Liver (tissue), 8 donors: ENCODE measurements at regions not wholly inside any gene's neighbourhood (a gene's known extent, or its start where the extent isn't known, plus 50 kb on each side); places are given as distances from the start of the nearest gene placed in this dataset.
A peak's percentile ranks its signal among the peaks of the same experiment; 100 is the strongest.

Experiments used
- DNase-seq: peaks from one replicate; pipeline ENCODE4 v3.0.0-alpha.2; 2017; ENCODE audit warnings: low spot score
- H3K27ac ChIP-seq, 2 donors: one replicate each; pipeline ENCODE4 v1.7.0; 2013; ENCODE audit warnings: inconsistent platforms in 2 of 2, low read length in 2 of 2, control low read depth in 1 of 2, low read depth in 1 of 2, mild to moderate bottlenecking in 1 of 2
- H3K27me3 ChIP-seq, 4 donors: one replicate each; pipeline versions ENCODE4 v1.6.1 to v1.7.0; 2013; ENCODE audit warnings: low read length in 3 of 4, inconsistent platforms in 1 of 4, mild to moderate bottlenecking in 1 of 4, moderate library complexity in 1 of 4; ENCODE audit not compliant: control insufficient read depth in 4 of 4, insufficient read depth in 4 of 4
- H3K36me3 ChIP-seq, 4 donors: one replicate each; pipeline versions ENCODE4 v1.6.1 to v1.7.0; 2013; ENCODE audit warnings: low read length in 3 of 4, mild to moderate bottlenecking in 3 of 4, low read depth in 1 of 4, moderate library complexity in 1 of 4; ENCODE audit not compliant: control insufficient read depth in 4 of 4, insufficient read depth in 3 of 4
- H3K4me1 ChIP-seq, 4 donors: one replicate each; pipeline versions ENCODE4 v1.6.1 to v1.7.0; 2013; ENCODE audit warnings: low read length in 3 of 4, mild to moderate bottlenecking in 3 of 4, moderate library complexity in 1 of 4; ENCODE audit not compliant: control insufficient read depth in 4 of 4, insufficient read depth in 4 of 4
- H3K4me3 ChIP-seq, 3 donors: one replicate each; pipeline versions ENCODE4 v1.6.1 to v1.7.0; 2013; ENCODE audit warnings: low read length in 3 of 3, control low read depth in 1 of 3, low read depth in 1 of 3, mild to moderate bottlenecking in 1 of 3
- H3K9ac ChIP-seq, 2 donors: one replicate each; pipeline ENCODE4 v1.7.0; 2013; ENCODE audit warnings: low read length in 2 of 2, mild to moderate bottlenecking in 2 of 2, moderate library complexity in 2 of 2, control low read depth in 1 of 2, low read depth in 1 of 2
- H3K9me3 ChIP-seq, 4 donors: one replicate each; pipeline versions ENCODE4 v1.6.1 to v1.7.0; 2013; ENCODE audit warnings: low read length in 3 of 4; ENCODE audit not compliant: control insufficient read depth in 4 of 4
- ATF3 ChIP-seq: IDR thresholded peaks from 2 replicates; pipeline ENCODE4 v1.6.1; 2016; ENCODE audit warnings: antibody characterized with exemption
- CTCF ChIP-seq: fragments of 150-350 bp; IDR thresholded peaks from 2 replicates; pipeline ENCODE4 v1.5.1; 2017; ENCODE audit warnings: improper control_type of control experiment, low read depth, low read length; ENCODE audit not compliant: missing input control
- EGR1 ChIP-seq, 2 donors: IDR thresholded peaks; 2 replicates each; pipeline ENCODE4 v1.6.1; 2016 to 2018; ENCODE audit warnings: antibody characterized with exemption in 2 of 2, low read depth in 2 of 2
- FOXA1 ChIP-seq: IDR thresholded peaks from 2 replicates; pipeline ENCODE4 v1.6.1; 2016; ENCODE audit warnings: antibody characterized with exemption
- FOXA2 ChIP-seq: IDR thresholded peaks from 2 replicates; pipeline ENCODE4 v1.6.1; 2016; ENCODE audit warnings: antibody characterized with exemption
- HNF4A ChIP-seq, 2 donors: conservative IDR thresholded peaks; 2 replicates each; pipeline ENCODE4 v1.6.1; 2016; ENCODE audit warnings: antibody characterized with exemption in 2 of 2, mild to moderate bottlenecking in 2 of 2
- HNF4G ChIP-seq: IDR thresholded peaks from 2 replicates; pipeline ENCODE4 v1.6.1; 2016; ENCODE audit warnings: antibody characterized with exemption
- JUND ChIP-seq, 2 donors: IDR thresholded peaks; 2 replicates each; pipeline ENCODE4 v1.6.1; 2016; ENCODE audit warnings: antibody characterized with exemption in 2 of 2
- NR2F2 ChIP-seq: IDR thresholded peaks from 2 replicates; pipeline ENCODE4 v1.6.1; 2016; ENCODE audit warnings: antibody characterized with exemption
- RAD21 ChIP-seq, 2 donors: IDR thresholded peaks; 2 replicates each; pipeline ENCODE4 v1.6.1; 2016; ENCODE audit warnings: antibody characterized with exemption in 2 of 2, mild to moderate bottlenecking in 2 of 2
- RXRA ChIP-seq, 2 donors: IDR thresholded peaks; 2 replicates each; pipeline ENCODE4 v1.6.1; 2017 to 2018; ENCODE audit warnings: antibody characterized with exemption in 2 of 2, mild to moderate bottlenecking in 1 of 2
- SP1 ChIP-seq: IDR thresholded peaks from 2 replicates; pipeline ENCODE4 v1.6.1; 2018; ENCODE audit warnings: antibody characterized with exemption, mild to moderate bottlenecking
- TAF1 ChIP-seq: conservative IDR thresholded peaks from 2 replicates; pipeline ENCODE4 v1.6.1; 2016; ENCODE audit warnings: antibody characterized with exemption, mild to moderate bottlenecking
- YY1 ChIP-seq: IDR thresholded peaks from 2 replicates; pipeline ENCODE4 v1.6.1; 2016; ENCODE audit warnings: antibody characterized with exemption, mild to moderate bottlenecking
- ZBTB33 ChIP-seq: IDR thresholded peaks from 2 replicates; pipeline ENCODE4 v1.6.1; 2016; ENCODE audit warnings: antibody characterized with exemption
- WGBS: extraction: QIAGEN DNeasy Blood & Tissue Kit; methylation state at CpG from one replicate; pipeline ENCODE4 v1.1.7; 2013; 5-methylcytosine and 5-hydroxymethylcytosine counted together
- TF ChIP-seq, protein P1 (sequence below): IDR thresholded peaks from 2 replicates; pipeline ENCODE4 v1.6.1; 2016; ENCODE audit warnings: antibody characterized with exemption
- donor health status: healthy.
- donor health status: healthy.
- donor health status: healthy.
- donor health status: healthy.
- donor health status: healthy.

GRCh38 chr17:68801335-68802247 lies 153.6 kb downstream of the ABCA8 start:
- no peaks in the 10 kb centered on the region for H3K9me3 ChIP-seq
- H3K4me1 ChIP-seq, result peaks cover 0 to 3% (median 2%) of the 10 kb centered on the region in 4 donors
- no peak overlapping the region for H3K27ac ChIP-seq
- H3K36me3 ChIP-seq, result no peaks in the 10 kb centered on the region
- no peak for TF ChIP-seq TAF1
- no peaks in the 10 kb centered on the region for H3K27me3 ChIP-seq
- no peak overlapping the region for H3K4me3 ChIP-seq
- no peak for DNase-seq
- H3K9ac ChIP-seq, result no peak overlapping the region
- 95% methylated on average over 9 of the region's 9 CpGs for WGBS

GRCh38 chr17:68800751-68801150 lies 154.4 kb downstream of the ABCA8 start:
- TF ChIP-seq ATF3 (no peak), FOXA2 (no peak)
- DNase-seq, result no peak
- H3K36me3 ChIP-seq, result no peaks in the 10 kb centered on the region
- no peak overlapping the region for H3K9ac ChIP-seq
- no peak overlapping the region for H3K4me3 ChIP-seq
- no peaks in the 10 kb centered on the region for H3K9me3 ChIP-seq
- no peaks in the 10 kb centered on the region for H3K27me3 ChIP-seq
- H3K4me1 ChIP-seq, result peaks cover 0 to 9% (median 4%) of the 10 kb centered on the region in 4 donors
- H3K27ac ChIP-seq, result no peak overlapping the region

- H3K27me3 ChIP-seq, result no peaks in the 10 kb centered on the region
- WGBS, result 45% methylated on average over 5 of the region's 5 CpGs
- no peak for DNase-seq
- peaks cover 18 to 49% (median 31%) of the 10 kb centered on the region in 4 donors for H3K4me1 ChIP-seq
- TF ChIP-seq RXRA (IDR thresholded peaks at IDR 0.05) (no peak), RAD21 (IDR thresholded peaks at IDR 0.05) (peak; percentile 26 to 40), EGR1 (IDR thresholded peaks at IDR 0.05; ENCODE audit: low read depth in 2 of 2) (no peak), TAF1 (no peak), NR2F2 (no peak), JUND (IDR thresholded peaks at IDR 0.05) (no peak), FOXA2 (no peak), ZBTB33 (no peak), HNF4A (conservative IDR thresholded peaks at IDR 0.05) (no peak), ATF3 (no peak), YY1 (no peak), CTCF (peak; percentile 31), SP1 (no peak), HNF4G (no peak), FOXA1 (no peak)
- TF ChIP-seq, protein P1, sequence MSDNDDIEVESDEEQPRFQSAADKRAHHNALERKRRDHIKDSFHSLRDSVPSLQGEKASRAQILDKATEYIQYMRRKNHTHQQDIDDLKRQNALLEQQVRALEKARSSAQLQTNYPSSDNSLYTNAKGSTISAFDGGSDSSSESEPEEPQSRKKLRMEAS, result no peak
- peak overlapping the region in 1 of 2 donors; percentile 60 for H3K9ac ChIP-seq
- H3K9me3 ChIP-seq, result no peaks in the 10 kb centered on the region
- H3K4me3 ChIP-seq, result no peak overlapping the region
- no peaks in the 10 kb centered on the region for H3K36me3 ChIP-seq
- H3K27ac ChIP-seq, result peak overlapping the region; percentile 83 to 91
These were observed 160.4 kb downstream of the ABCA8 start for GRCh38 chr17:68794636-68795434.
